ENCODE measurements at regions not wholly inside any gene's neighbourhood (a gene's known extent, or its start where the extent isn't known, plus 50 kb on each side); places are given as distances from the start of the nearest gene placed in this dataset.
A peak's percentile ranks its signal among the peaks of the same experiment; 100 is the strongest.

- TF ChIP-seq, protein P1, sequence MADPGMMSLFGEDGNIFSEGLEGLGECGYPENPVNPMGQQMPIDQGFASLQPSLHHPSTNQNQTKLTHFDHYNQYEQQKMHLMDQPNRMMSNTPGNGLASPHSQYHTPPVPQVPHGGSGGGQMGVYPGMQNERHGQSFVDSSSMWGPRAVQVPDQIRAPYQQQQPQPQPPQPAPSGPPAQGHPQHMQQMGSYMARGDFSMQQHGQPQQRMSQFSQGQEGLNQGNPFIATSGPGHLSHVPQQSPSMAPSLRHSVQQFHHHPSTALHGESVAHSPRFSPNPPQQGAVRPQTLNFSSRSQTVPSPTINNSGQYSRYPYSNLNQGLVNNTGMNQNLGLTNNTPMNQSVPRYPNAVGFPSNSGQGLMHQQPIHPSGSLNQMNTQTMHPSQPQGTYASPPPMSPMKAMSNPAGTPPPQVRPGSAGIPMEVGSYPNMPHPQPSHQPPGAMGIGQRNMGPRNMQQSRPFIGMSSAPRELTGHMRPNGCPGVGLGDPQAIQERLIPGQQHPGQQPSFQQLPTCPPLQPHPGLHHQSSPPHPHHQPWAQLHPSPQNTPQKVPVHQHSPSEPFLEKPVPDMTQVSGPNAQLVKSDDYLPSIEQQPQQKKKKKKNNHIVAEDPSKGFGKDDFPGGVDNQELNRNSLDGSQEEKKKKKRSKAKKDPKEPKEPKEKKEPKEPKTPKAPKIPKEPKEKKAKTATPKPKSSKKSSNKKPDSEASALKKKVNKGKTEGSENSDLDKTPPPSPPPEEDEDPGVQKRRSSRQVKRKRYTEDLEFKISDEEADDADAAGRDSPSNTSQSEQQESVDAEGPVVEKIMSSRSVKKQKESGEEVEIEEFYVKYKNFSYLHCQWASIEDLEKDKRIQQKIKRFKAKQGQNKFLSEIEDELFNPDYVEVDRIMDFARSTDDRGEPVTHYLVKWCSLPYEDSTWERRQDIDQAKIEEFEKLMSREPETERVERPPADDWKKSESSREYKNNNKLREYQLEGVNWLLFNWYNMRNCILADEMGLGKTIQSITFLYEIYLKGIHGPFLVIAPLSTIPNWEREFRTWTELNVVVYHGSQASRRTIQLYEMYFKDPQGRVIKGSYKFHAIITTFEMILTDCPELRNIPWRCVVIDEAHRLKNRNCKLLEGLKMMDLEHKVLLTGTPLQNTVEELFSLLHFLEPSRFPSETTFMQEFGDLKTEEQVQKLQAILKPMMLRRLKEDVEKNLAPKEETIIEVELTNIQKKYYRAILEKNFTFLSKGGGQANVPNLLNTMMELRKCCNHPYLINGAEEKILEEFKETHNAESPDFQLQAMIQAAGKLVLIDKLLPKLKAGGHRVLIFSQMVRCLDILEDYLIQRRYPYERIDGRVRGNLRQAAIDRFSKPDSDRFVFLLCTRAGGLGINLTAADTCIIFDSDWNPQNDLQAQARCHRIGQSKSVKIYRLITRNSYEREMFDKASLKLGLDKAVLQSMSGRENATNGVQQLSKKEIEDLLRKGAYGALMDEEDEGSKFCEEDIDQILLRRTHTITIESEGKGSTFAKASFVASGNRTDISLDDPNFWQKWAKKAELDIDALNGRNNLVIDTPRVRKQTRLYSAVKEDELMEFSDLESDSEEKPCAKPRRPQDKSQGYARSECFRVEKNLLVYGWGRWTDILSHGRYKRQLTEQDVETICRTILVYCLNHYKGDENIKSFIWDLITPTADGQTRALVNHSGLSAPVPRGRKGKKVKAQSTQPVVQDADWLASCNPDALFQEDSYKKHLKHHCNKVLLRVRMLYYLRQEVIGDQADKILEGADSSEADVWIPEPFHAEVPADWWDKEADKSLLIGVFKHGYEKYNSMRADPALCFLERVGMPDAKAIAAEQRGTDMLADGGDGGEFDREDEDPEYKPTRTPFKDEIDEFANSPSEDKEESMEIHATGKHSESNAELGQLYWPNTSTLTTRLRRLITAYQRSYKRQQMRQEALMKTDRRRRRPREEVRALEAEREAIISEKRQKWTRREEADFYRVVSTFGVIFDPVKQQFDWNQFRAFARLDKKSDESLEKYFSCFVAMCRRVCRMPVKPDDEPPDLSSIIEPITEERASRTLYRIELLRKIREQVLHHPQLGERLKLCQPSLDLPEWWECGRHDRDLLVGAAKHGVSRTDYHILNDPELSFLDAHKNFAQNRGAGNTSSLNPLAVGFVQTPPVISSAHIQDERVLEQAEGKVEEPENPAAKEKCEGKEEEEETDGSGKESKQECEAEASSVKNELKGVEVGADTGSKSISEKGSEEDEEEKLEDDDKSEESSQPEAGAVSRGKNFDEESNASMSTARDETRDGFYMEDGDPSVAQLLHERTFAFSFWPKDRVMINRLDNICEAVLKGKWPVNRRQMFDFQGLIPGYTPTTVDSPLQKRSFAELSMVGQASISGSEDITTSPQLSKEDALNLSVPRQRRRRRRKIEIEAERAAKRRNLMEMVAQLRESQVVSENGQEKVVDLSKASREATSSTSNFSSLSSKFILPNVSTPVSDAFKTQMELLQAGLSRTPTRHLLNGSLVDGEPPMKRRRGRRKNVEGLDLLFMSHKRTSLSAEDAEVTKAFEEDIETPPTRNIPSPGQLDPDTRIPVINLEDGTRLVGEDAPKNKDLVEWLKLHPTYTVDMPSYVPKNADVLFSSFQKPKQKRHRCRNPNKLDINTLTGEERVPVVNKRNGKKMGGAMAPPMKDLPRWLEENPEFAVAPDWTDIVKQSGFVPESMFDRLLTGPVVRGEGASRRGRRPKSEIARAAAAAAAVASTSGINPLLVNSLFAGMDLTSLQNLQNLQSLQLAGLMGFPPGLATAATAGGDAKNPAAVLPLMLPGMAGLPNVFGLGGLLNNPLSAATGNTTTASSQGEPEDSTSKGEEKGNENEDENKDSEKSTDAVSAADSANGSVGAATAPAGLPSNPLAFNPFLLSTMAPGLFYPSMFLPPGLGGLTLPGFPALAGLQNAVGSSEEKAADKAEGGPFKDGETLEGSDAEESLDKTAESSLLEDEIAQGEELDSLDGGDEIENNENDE (IDR thresholded peaks at IDR 0.05; ENCODE audit: insufficient replicate concordance, low read length), result no peak
- TF ChIP-seq RAD21 (IDR thresholded peaks at IDR 0.05 in 1 of 2, conservative IDR thresholded peaks at IDR 0.05 in 1 of 2; ENCODE audit: low read depth in 2 of 2, low read length in 2 of 2), result peak; percentile 76 to 81
These were observed 2340.7 kb downstream of the PCDH7 start (continued) for GRCh38 chr4:33060674-33061542.
